HG03280 (cell line): ENCODE measurements at regions not wholly inside any gene's neighbourhood (a gene's known extent, or its start where the extent isn't known, plus 50 kb on each side); places are given as distances from the start of the nearest gene placed in this dataset.
A peak's percentile ranks its signal among the peaks of the same experiment; 100 is the strongest.
"Not testable (repeated sequence)": the region's sequence is repeated elsewhere in the genome, so short reads cannot be mapped to it uniquely, and the experiment has no call there.

Experiments
- ATAC-seq: cut with Tn5 transposase; IDR thresholded peaks from one replicate; pipeline ENCODE4 v1.9.1; 2021; ENCODE audit warnings: mild to moderate bottlenecking, moderate library complexity; ENCODE audit not compliant: unreplicated experiment

- peak; percentile 98 for ATAC-seq
Measured at GRCh38 chr9:66764799-66765493, 135.6 kb upstream of the ZNF658 start.

- ATAC-seq = not testable (repeated sequence)
Measured at GRCh38 chr9:66765531-66765930, 135.0 kb upstream of the ZNF658 start.

GRCh38 chr9:66771504-66771903 lies 129.0 kb upstream of the ZNF658 start:
- ATAC-seq = not testable (repeated sequence)

GRCh38 chr9:66774618-66775017 lies 125.9 kb upstream of the ZNF658 start:
- ATAC-seq = not testable (repeated sequence)

GRCh38 chr9:66779944-66780661 lies 120.4 kb upstream of the ZNF658 start:
- ATAC-seq = not testable (repeated sequence)

GRCh38 chr9:66781240-66781639 lies 119.3 kb upstream of the ZNF658 start:
- ATAC-seq = not testable (repeated sequence)

- ATAC-seq = not testable (repeated sequence)
Measured at GRCh38 chr9:66782010-66782409, 118.5 kb upstream of the ZNF658 start.

GRCh38 chr9:66785603-66786002 lies 114.9 kb upstream of the ZNF658 start:
- ATAC-seq = not testable (repeated sequence)

- not testable (repeated sequence) for ATAC-seq
Measured at GRCh38 chr9:66791092-66791750, 109.3 kb upstream of the ZNF658 start.

GRCh38 chr9:66794769-66795168 lies 105.8 kb upstream of the ZNF658 start:
- ATAC-seq = not testable (repeated sequence)

- ATAC-seq = not testable (repeated sequence)
Measured at GRCh38 chr9:66795723-66796503, 104.6 kb upstream of the ZNF658 start.

- not testable (repeated sequence) for ATAC-seq
Measured at GRCh38 chr9:66797905-66798616, 102.5 kb upstream of the ZNF658 start.

- ATAC-seq = not testable (repeated sequence)
Measured at GRCh38 chr9:66803619-66804018, 96.9 kb upstream of the ZNF658 start.

- not testable (repeated sequence) for ATAC-seq
Measured at GRCh38 chr9:66810247-66810646, 90.3 kb upstream of the ZNF658 start.

- ATAC-seq = not testable (repeated sequence)
Measured at GRCh38 chr9:66812367-66812766, 88.2 kb upstream of the ZNF658 start.

- ATAC-seq = not testable (repeated sequence)
Measured at GRCh38 chr9:66812967-66813366, 87.6 kb upstream of the ZNF658 start.

GRCh38 chr9:66814038-66814437 lies 86.5 kb upstream of the ZNF658 start:
- ATAC-seq = not testable (repeated sequence)

- ATAC-seq = not testable (repeated sequence)
Measured at GRCh38 chr9:66819510-66819909, 81.0 kb upstream of the ZNF658 start.

GRCh38 chr9:66820014-66820660 lies 80.4 kb upstream of the ZNF658 start:
- ATAC-seq = not testable (repeated sequence)

GRCh38 chr9:66824169-66824568 lies 76.4 kb upstream of the ZNF658 start:
- not testable (repeated sequence) for ATAC-seq
